Astrocyte (in vitro differentiated cells and primary cell): ENCODE measurements at regions not wholly inside any gene's neighbourhood (a gene's known extent, or its start where the extent isn't known, plus 50 kb on each side); places are given as distances from the start of the nearest gene placed in this dataset.

Source experiments
- DNase-seq: peaks from one replicate; pipeline ENCODE4 v3.0.0-alpha.2; 2010; ENCODE audit warnings: low read depth
- FAIRE-seq: peaks from 2 replicates; lab custom pipeline; 2011; peaks lifted over from hg19 to GRCh38; lab: Jason Lieb, UNC
- H2AFZ ChIP-seq: 2 replicates; pipeline ENCODE4 v1.6.0; 2012; ENCODE audit warnings: low read depth, low read length, inconsistent platforms
- H3K27ac ChIP-seq: 2 replicates; pipeline ENCODE4 v1.5.1; 2011; ENCODE audit warnings: low read depth, low read length, inconsistent platforms
- H3K27me3 ChIP-seq: 2 replicates; pipeline ENCODE4 v1.6.0; 2011; ENCODE audit warnings: low read length, inconsistent platforms; ENCODE audit not compliant: insufficient read depth
- H3K36me3 ChIP-seq: 2 replicates; pipeline ENCODE4 v1.5.1; 2011; ENCODE audit warnings: low read length, inconsistent platforms; ENCODE audit not compliant: insufficient read depth
- H3K4me1 ChIP-seq: 2 replicates; pipeline ENCODE4 v1.5.1; 2011; ENCODE audit warnings: low read length, inconsistent platforms; ENCODE audit not compliant: insufficient read depth
- H3K4me2 ChIP-seq: 2 replicates; pipeline ENCODE4 v1.6.0; 2012; ENCODE audit warnings: low read length, inconsistent platforms
- H3K4me3 ChIP-seq: 2 replicates; pipeline ENCODE4 v1.5.1; 2011; ENCODE audit warnings: low read depth, mild to moderate bottlenecking, low read length, inconsistent platforms; ENCODE audit not compliant: insufficient read depth
- H3K79me2 ChIP-seq: 2 replicates; pipeline ENCODE4 v1.6.0; 2012; ENCODE audit warnings: mild to moderate bottlenecking, low read length, inconsistent platforms; ENCODE audit not compliant: insufficient read depth
- H3K9ac ChIP-seq: 2 replicates; pipeline ENCODE4 v1.6.0; 2012; ENCODE audit warnings: mild to moderate bottlenecking, low read length, inconsistent platforms
- H3K9me3 ChIP-seq: 2 replicates; pipeline ENCODE4 v1.5.1; 2012; ENCODE audit warnings: low read depth, mild to moderate bottlenecking, low read length, inconsistent platforms; ENCODE audit not compliant: insufficient read depth
- H4K20me1 ChIP-seq: 2 replicates; pipeline ENCODE4 v1.6.0; 2012; ENCODE audit warnings: low read length, inconsistent platforms; ENCODE audit not compliant: insufficient read depth
- H3K27ac Mint-ChIP-seq: one replicate; pipeline ENCODE4 v1.8.0; 2021; ENCODE audit warnings: mild to moderate bottlenecking, mixed read lengths; ENCODE audit not compliant: unreplicated experiment
- H3K27me3 Mint-ChIP-seq: one replicate; pipeline ENCODE4 v1.8.0; 2021; ENCODE audit warnings: low read depth, mixed read lengths; ENCODE audit not compliant: unreplicated experiment
- H3K36me3 Mint-ChIP-seq: one replicate; pipeline ENCODE4 v1.8.0; 2021; ENCODE audit warnings: low read depth, mixed read lengths; ENCODE audit not compliant: unreplicated experiment
- H3K4me1 Mint-ChIP-seq: one replicate; pipeline ENCODE4 v1.8.0; 2021; ENCODE audit warnings: low read depth, mixed read lengths; ENCODE audit not compliant: unreplicated experiment
- H3K4me3 Mint-ChIP-seq: one replicate; pipeline ENCODE4 v1.8.0; 2021; ENCODE audit warnings: mild to moderate bottlenecking, moderate library complexity, mixed read lengths; ENCODE audit not compliant: unreplicated experiment
- H3K9me3 Mint-ChIP-seq: one replicate; pipeline ENCODE4 v1.8.0; 2021; ENCODE audit warnings: mild to moderate bottlenecking, mixed read lengths; ENCODE audit not compliant: unreplicated experiment
- EZH2 ChIP-seq: IDR thresholded peaks from 2 replicates; pipeline ENCODE4 v1.6.1; 2012; ENCODE audit warnings: mild to moderate bottlenecking, low read length, inconsistent platforms; ENCODE audit not compliant: insufficient read depth
- TF ChIP-seq, protein P1 (sequence below): IDR thresholded peaks from 2 replicates; pipeline ENCODE4 v1.5.1; 2011; ENCODE audit warnings: low read depth, mild to moderate bottlenecking, inconsistent platforms, low read length, moderate library complexity; ENCODE audit not compliant: insufficient read depth

DNA sequence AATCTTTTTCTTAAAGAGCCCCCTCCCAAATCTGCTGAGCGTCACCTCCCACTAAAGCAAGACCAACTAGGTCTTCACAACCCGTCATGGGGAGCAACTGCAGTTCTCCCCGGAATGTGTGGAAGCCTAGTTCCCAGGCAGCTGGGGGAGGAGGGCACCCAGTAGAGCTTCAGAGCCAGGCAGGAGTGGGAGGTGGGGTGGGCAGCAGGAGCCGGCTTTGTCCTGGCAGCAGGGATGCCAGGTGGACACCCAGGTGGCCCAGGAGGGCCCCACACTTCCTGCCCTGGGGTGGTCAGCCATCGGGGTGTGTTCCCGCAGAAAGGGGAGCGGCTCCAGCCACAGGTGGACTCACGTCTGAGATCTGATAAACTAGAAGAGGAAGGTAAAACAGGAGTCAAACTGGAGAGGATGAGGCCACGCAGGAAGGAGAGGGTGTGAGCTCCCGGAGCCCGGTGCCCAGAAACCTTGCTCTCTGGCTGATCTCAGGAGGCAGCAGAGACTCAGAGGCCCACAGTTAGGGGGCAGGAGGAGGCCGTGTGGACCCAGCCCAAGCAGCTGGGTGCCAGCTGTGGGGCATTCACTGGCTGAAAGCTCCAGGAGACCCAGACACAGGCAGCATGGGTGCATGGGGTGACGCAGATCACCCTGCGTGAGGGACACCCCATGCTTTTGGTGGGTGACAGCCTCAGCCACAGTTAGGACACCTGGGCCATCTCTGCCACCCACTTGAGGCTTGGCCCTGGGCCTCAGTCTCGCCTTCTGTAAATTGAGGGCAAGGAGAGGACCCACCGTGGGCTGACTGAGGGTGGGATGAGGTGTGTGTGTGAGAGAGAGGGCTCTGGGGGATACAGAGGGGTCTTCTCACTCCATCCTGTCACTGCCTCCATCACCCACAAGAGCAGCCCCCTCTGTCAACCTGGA is 260.8 kb upstream of the TNRC6C start:
- H3K36me3 Mint-ChIP-seq, result no peaks in the 10 kb centered on the region
- no peak overlapping the region for H3K4me2 ChIP-seq
- DNase-seq (no peak), FAIRE-seq (no peak)
- no peaks in the 10 kb centered on the region for H3K9me3 ChIP-seq
- peaks cover 42% of the 10 kb centered on the region for H3K27me3 ChIP-seq
- peaks cover 90% of the 10 kb centered on the region for H3K27me3 Mint-ChIP-seq
- no peaks in the 10 kb centered on the region for H3K36me3 ChIP-seq
- peaks cover 14% of the 10 kb centered on the region for H3K9me3 Mint-ChIP-seq
- H3K27ac ChIP-seq, result no peak overlapping the region
- H3K4me3 ChIP-seq, result no peak overlapping the region
- H3K27ac Mint-ChIP-seq, result no peak overlapping the region
- no peaks in the 10 kb centered on the region for H3K4me1 ChIP-seq
- TF ChIP-seq, protein P1, sequence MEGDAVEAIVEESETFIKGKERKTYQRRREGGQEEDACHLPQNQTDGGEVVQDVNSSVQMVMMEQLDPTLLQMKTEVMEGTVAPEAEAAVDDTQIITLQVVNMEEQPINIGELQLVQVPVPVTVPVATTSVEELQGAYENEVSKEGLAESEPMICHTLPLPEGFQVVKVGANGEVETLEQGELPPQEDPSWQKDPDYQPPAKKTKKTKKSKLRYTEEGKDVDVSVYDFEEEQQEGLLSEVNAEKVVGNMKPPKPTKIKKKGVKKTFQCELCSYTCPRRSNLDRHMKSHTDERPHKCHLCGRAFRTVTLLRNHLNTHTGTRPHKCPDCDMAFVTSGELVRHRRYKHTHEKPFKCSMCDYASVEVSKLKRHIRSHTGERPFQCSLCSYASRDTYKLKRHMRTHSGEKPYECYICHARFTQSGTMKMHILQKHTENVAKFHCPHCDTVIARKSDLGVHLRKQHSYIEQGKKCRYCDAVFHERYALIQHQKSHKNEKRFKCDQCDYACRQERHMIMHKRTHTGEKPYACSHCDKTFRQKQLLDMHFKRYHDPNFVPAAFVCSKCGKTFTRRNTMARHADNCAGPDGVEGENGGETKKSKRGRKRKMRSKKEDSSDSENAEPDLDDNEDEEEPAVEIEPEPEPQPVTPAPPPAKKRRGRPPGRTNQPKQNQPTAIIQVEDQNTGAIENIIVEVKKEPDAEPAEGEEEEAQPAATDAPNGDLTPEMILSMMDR, result no peak
- TF ChIP-seq EZH2, result no peak
- no peaks in the 10 kb centered on the region for H4K20me1 ChIP-seq
- H3K4me3 Mint-ChIP-seq, result no peak overlapping the region
- no peaks in the 10 kb centered on the region for H3K79me2 ChIP-seq
- H3K9ac ChIP-seq, result no peak overlapping the region
- no peaks in the 10 kb centered on the region for H3K4me1 Mint-ChIP-seq
- H2AFZ ChIP-seq, result no peak overlapping the region

DNA sequence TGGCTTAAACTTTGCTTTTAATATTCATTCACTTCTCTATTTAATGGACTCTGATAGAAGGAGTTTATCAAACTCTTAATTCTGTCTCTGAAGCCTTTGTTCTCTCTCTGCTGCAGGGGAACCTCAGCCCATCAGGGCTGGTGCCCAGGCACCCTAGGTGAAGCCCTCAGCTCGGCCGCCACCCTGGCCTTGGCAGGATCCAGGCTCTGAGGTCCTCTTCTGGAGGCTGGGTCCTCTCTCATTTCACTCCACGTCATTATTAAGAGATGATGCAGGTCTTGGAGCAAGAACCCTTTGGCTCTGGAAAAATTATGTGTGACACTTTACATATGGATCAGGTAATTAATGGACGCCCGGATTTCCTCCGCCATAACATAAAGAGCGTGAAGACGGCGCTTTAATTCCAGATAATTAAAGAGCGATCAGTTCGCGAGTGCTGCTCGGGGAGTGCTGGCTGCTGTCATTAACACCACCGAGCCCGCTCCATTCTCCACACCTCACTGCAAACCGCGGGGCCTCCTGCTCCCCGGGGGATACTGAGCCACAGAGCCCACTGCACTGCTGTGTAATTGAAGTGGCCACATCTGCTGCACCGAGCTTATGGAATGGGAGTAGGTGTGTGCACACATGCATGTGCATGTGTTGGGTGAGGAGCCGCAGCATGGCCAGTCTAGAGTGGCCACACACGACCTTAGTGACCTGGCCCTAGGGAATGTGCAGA is 259.4 kb upstream of the TNRC6C start:
- H4K20me1 ChIP-seq, result no peaks in the 10 kb centered on the region
- H3K4me3 Mint-ChIP-seq, result no peak overlapping the region
- H3K9me3 Mint-ChIP-seq, result peaks cover 18% of the 10 kb centered on the region
- H3K9me3 ChIP-seq, result no peaks in the 10 kb centered on the region
- H3K9ac ChIP-seq, result no peak overlapping the region
- peaks cover 79% of the 10 kb centered on the region for H3K27me3 Mint-ChIP-seq
- no peaks in the 10 kb centered on the region for H3K4me1 Mint-ChIP-seq
- no peak overlapping the region for H3K27ac Mint-ChIP-seq
- H3K36me3 ChIP-seq, result no peaks in the 10 kb centered on the region
- FAIRE-seq (no peak), DNase-seq (no peak)
- H3K79me2 ChIP-seq, result no peaks in the 10 kb centered on the region
- no peaks in the 10 kb centered on the region for H3K4me1 ChIP-seq
- no peak overlapping the region for H3K27ac ChIP-seq
- H2AFZ ChIP-seq, result no peak overlapping the region
- peaks cover 38% of the 10 kb centered on the region for H3K27me3 ChIP-seq
- TF ChIP-seq EZH2, result no peak
- TF ChIP-seq, protein P1, result no peak
- no peak overlapping the region for H3K4me2 ChIP-seq
- peaks cover 3% of the 10 kb centered on the region for H3K36me3 Mint-ChIP-seq
- no peak overlapping the region for H3K4me3 ChIP-seq
